ENCODE measurements at regions not wholly inside any gene's neighbourhood (a gene's known extent, or its start where the extent isn't known, plus 50 kb on each side); places are given as distances from the start of the nearest gene placed in this dataset.

GRCh38 chr2:2648094-2648493 is 317.0 kb upstream of the MYT1L start:
- TF ChIP-seq CTCF (IDR thresholded peaks at IDR 0.05) (no peak), POLR2AphosphoS5 (IDR thresholded peaks at IDR 0.05) (no peak), POLR2A (IDR thresholded peaks at IDR 0.05) (no peak)

Data from sigmoid colon (tissue), 4 donors.